Skeletal muscle cell (primary cell): ENCODE measurements at regions not wholly inside any gene's neighbourhood (a gene's known extent, or its start where the extent isn't known, plus 50 kb on each side); places are given as distances from the start of the nearest gene placed in this dataset.

Source experiments
- DNase-seq: peaks from one replicate; pipeline ENCODE4 v3.0.0-alpha.2; 2010; ENCODE audit warnings: low read depth
- H3K4me3 ChIP-seq: 2 replicates; pipeline ENCODE4 v1.5.1; 2011; ENCODE audit warnings: low read depth, mild to moderate bottlenecking, control low read depth, low read length, moderate library complexity

DNA sequence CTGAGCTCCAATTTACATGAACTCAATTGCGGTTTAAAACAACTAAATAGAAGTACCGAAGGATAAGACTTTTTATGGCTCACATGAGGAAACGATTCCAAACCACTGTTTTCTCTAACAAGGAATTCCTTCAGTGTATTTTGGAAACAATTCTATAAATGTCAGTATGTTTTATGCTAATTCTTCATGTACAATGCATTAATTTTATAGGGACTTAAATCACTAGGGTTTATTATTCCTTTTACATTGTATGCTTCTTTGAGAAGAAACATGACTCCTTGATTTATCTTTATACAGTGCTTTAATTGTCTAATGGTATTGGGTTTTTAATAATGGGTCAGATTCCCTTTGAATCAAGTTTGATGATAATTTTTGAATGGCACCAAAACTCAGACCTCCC is 566.8 kb downstream of the EPHA4 start:
- no peak overlapping the region for H3K4me3 ChIP-seq
- DNase-seq: no peak

DNA sequence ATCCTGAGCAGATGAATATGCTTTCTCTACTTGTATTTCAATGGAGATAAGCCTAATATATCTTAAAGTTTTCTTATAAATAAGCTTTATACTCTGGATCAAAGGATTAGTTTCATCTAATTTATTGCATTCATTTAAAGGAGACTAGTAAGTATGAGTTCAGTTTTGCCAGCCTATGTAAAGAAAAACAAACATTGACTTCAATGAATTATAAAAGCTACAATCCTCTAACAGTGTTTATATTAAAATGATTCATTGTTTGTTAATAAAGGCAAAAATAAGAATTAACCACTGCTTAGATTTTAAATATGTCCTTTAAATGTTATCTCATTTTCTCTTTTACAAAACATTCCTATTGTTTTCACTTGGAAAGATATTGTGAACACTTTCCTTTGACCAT is 566.0 kb downstream of the EPHA4 start:
- DNase-seq: no peak
- H3K4me3 ChIP-seq: no peak overlapping the region

DNA sequence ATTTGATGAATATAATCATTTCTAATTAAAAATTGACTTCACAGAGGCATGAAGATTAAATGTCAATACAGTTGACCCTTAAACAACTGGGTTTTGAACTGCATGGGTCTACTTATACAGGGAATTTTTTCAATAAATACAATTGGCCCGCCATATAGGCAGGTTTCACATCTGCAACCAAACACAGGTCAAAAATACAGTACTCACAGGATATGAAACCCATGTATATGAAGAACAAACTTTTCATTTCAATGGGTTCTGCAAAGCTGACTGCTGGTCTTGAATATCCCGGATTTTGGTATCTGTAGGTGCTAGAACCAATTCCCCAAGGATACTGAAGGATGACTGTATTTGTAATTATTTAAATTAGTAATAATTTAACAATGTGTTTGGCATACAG is 555.6 kb downstream of the EPHA4 start:
- no peak overlapping the region for H3K4me3 ChIP-seq
- DNase-seq: no peak

DNA sequence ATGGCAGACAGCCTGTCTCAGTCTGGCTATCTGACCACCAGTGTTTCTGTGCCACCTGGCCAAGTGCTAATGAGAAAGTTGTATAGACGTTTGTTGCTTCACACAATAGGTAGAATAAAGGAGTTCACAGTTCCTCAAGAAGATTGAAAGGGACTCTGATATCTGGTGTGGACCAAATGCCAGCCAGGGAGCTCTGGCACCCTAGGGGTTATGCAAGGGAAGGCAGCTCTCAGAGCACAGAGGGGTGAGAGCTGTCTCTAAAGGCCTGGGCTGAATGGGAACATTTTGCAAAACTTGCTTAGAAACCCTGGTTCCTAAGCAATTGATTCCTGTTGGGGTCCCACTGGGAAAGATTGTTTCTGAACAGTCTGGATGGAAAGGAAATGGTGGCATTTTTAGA is 553.8 kb downstream of the EPHA4 start:
- no peak for DNase-seq
- H3K4me3 ChIP-seq: no peak overlapping the region

DNA sequence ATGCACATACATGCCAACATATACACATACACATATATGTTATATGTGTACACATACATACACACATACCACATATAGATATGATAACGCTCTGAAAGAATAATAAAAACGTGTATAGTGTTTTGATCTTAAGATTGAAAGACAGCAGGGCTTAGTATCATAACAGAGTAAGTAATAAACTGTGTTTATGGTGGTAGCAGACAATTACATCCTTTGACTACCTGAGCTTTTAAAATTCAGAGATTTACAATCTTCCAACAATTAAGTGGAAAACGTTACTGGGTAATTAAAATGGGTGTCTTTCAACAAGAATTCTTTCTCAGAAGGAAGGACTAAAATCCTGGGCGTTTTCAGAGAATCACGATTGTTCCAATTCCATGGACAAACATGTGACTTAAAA is 552.4 kb downstream of the EPHA4 start:
- no peak overlapping the region for H3K4me3 ChIP-seq
- DNase-seq: no peak

DNA sequence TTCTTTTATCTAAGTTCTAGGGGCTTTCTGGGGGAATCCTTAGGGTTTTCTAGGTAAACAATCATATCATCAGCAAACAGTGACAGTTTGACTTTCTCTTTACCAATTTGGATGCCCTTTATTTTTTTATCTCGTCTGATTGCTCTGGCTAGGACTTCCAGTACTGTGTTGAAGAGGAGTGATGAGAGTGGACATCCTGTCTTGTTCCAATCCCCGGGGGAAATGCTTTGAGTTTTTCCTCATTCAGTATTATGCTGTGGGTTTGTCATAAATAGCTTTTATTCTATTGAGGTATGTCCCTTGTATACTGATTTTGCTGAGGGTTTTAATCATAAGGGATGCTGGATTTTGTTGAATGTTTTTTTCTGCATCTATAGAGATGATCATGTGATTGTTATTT is 549.5 kb downstream of the EPHA4 start:
- no peak overlapping the region for H3K4me3 ChIP-seq
- no peak for DNase-seq

DNA sequence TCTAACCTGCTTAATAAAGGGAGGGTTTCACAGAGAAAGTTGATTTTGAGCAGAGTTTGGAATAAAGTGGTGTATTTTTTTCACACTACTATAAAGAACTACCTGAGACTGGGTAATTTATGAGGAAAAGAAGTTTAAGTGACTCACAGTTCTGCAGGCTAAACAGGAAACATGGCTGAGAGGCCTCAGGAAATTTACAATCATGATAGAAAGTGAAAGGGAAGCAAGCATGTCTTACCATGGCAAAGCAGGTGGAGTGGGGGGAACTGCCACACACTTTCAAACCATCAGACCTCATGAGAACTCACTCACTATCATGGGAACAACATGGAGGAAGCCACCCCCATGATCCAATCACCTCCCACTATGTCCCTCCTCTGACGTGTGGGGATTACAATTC is 546.7 kb downstream of the EPHA4 start:
- DNase-seq: no peak

DNA sequence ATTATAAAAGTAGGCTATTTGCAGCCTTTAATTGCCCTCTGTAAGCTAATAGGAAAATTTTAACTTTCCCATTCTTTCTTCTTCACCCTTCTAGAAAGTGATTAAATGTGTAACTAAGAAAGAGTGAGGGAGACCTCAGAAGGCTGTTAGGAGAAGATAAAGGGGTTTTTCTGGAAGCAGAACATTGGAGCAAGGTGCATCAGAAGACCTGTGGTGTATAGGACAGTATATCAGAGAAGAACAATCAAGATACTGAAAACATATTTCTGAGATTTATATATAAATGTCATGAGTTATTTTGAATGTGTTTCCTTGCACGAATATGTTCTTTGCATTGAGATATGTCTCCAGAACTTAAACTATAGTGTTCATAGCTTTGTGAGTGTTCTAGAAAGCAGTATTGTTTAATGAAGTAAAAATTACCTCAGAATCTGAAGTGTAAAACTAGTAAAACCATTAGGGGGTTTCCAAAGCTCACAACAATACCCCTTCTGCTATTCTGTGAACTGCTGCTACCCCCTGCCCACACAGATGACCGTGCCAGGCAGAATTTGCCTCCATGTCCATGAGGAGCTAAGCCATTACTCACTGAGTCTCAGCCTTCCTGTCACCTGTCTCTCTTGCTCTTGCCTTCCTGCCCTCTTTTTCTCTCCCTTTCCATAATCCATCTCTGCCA is 537.9 kb downstream of the EPHA4 start:
- no peak overlapping the region for H3K4me3 ChIP-seq
- DNase-seq: no peak

More for the DNA sequence above, 546.7 kb downstream of the EPHA4 start:
- H3K4me3 ChIP-seq: no peak overlapping the region

DNA sequence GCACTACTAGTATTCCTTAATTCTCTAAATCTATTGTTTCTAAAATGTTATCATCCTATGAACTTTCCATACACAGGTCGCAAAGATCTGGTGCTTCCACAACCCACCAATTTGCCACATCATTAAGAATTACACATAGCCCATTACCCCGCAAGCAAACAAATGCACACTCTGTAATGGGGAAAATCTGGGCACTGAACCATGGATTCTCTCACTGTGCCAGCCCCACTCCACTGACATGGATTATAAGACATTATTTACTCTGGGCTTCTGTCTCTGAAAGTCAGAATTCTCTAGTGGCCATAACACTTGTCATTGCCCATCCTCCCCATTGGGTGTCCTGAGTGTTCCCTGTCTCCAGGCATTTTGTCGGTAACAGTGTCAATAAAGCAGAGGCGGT is 537.1 kb downstream of the EPHA4 start:
- H3K4me3 ChIP-seq: no peak overlapping the region
- DNase-seq: no peak

DNA sequence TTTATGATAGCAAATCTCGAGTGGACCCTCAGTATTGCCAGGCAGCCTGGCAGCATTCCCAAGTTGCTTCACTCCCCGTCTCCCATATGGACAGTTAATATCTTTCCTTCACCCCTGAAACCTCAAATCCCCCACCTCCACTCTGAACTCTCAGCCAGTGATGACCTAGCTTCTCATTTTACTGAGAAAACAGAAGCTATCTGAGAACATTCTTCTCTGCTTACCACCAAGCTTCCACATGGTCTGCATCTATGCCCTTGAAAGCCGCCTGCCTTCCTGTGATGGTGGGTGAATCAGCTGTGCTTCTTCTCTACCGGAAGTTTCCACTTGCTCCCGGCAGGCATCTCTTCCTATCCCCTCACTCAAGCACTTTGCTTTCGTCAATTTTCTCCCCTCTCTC is 529.2 kb downstream of the EPHA4 start:
- peak; percentile 7 for DNase-seq
- no peak overlapping the region for H3K4me3 ChIP-seq

DNA sequence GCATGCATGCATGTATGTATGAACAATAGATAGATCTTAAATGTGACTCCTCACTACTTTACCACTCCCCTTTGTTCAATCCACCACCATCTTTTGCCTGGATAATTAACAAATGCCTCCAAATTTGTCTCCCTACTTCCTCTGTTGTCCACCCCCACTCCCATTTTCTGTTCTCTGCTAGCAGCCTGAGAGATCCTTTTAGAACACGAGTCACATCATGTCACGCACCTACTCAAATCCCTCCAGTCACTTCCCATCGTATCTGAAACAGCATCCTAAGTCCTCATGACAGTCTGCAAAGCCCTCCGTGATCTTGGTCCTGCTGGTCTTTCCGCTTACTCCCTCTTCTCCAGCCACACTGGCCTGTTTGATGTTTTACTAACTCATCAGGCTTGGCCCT is 527.3 kb downstream of the EPHA4 start:
- no peak for DNase-seq
- H3K4me3 ChIP-seq: no peak overlapping the region

DNA sequence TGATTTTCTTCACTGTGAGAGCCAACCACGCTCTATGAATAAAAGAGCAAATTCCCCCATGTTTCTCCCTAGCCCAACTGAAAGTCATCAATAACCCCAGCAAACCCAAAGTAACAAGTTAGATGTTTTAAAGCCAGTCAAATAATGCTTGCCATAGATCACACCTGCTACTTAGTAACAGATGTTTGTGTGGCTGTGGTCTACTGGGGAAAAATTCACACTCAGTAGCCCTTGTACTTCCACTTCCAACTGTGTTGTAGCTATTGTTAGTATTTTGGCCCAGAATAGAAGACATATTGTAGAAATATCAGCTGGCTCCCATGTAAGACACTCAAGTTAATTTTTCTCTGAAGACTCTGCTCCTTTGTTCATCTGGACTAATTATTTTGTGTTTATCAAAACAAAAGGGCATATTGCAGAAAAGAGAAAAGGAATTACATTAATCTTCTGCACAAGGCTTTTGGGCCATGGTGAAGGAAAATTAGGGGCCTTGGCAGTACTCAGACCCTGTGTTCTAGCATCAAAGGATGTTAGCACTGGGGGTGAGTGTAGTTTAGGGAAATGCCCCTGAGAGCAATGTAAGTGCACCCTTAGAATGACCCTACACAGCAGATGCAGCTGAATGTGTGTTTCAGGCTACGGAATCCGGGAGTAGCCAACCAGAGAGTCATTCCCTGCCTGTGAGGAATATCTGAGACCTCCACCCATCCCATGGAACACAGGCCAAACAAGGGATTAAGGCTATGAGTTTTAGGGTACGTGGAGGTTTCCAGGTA is 521.9 kb downstream of the EPHA4 start:
- no peak overlapping the region for H3K4me3 ChIP-seq
- DNase-seq: peak; percentile 16

DNA sequence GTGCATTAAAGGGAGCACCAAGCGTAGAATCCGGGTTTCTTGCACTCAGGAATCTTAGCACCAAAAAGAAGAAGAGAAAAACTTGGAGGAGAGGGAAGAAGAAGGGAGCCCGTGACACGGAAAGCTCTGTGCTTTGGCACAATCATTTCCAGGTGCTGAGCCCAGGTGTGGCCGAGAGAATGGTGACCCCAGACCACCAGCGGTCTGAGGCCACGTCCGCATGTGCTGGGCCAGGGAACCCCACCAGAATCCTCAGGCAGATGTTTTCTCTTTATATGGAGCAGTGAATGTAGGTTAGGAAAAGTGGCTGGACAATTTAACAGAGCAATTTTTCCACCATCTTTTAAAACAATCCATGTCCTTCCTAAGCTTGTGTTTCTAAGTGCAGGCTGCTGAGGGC is 520.9 kb downstream of the EPHA4 start:
- H3K4me3 ChIP-seq: no peak overlapping the region
- no peak for DNase-seq

DNA sequence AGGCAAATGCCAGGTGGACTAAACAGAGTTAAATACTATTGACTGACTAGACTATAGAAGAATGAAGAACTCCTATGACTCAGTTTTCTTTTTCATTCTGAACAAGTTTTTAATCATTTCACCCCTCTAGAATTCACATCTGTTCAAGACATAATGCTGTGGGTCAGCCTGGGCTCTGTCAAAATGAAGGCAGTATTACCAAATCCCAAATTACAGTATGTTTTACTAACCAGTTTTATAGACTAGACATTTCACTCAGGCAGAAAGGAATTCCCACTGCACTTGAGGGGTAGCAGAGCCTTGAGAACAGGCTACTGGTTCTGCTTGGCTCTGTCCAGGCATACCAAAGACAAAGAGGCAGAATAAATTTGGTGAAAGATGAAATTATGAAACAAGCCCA is 511.7 kb downstream of the EPHA4 start:
- H3K4me3 ChIP-seq: no peak overlapping the region
- DNase-seq: peak; percentile 19

DNA sequence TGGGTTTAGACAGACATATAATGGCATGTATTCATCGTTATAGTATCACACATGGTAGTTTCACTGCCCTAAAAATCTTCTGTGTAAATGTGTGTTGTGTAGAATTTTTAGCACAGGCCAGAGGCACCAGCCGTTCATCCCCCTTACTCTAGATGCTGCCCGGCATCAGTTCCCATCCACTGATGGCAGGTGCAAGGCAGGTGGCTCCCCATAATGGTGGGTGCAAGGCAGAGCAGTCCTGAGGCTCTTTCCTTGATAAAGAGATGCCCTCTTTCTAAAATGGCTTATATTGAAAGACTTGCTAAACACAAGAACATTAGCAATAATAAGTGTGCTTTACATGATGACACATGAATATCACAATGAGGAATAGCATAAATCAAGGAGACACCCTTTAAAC is 508.5 kb downstream of the EPHA4 start:
- DNase-seq: no peak
- no peak overlapping the region for H3K4me3 ChIP-seq

DNA sequence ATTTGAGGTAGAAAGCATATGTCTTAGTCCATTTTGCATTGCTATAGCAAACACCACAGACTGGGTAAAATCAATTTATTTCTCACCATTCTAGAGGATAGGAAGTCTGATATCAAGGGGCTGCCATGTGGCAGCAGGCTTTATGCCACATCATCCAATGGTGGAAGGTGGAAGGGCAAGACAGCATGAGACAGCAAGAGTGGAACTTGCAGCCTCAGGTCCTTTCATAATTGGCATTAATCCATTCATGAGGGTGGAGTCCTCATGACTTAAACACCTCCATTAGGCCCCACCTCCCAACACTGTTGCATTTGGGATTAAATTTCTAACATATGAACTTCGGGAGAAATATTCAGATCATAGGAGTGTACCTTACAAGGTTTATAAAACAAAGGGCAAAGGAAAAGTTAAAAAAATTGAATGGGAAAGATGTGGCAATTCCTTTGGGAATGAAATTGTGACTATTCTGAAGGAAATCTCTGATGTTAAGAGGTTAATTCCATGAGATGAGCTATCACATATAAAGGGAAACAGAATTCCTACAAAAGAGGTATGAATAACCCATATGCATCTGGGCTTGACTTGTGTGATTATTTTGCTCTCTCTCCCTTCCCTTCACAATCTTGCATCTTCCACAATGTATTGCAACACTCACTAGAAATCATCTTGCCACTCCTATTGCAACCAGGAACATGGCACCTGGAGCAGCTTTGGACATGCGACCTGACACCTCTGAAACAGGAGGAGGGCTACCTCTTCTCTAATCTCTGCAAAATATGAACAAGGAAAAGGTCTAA is 507.8 kb downstream of the EPHA4 start:
- DNase-seq: no peak
- H3K4me3 ChIP-seq: no peak overlapping the region

DNA sequence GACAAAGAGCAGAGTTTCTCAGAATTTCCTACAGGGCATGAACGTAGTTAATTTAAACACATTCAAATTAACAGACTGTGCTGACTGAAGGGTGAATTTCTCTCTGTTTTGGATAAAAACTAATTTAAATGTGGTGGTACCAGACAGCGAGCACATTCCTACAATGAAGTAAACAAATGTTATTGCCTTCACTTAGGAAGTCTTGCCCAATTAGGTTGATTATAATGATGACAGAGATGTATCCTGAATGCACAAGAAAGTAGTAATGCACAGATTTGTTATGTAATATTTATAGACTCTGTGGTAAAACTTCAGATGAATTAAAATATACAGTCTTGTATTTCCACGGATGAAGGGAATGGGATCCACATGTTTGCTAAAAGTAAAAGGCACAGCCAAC is 507.2 kb downstream of the EPHA4 start:
- no peak overlapping the region for H3K4me3 ChIP-seq
- no peak for DNase-seq

DNA sequence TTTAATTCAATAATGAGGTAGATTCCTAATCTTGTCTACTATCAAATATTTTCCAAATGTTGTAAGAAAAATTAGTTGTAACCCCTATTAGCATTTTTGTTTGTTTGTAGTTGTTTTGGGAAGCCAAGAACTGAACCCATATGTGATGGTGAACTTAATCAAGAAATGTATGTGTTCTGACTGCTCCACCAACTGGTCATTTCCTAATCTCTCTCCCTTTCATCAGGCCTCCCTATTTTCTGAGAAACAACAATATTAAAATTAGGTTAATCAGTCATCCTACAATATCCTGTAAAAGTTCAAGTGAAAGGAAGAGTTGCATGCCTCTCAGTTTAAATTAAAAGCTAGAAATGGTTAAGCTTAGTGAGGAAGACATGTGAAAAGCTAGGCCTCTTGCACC is 504.0 kb downstream of the EPHA4 start:
- no peak overlapping the region for H3K4me3 ChIP-seq
- no peak for DNase-seq

DNA sequence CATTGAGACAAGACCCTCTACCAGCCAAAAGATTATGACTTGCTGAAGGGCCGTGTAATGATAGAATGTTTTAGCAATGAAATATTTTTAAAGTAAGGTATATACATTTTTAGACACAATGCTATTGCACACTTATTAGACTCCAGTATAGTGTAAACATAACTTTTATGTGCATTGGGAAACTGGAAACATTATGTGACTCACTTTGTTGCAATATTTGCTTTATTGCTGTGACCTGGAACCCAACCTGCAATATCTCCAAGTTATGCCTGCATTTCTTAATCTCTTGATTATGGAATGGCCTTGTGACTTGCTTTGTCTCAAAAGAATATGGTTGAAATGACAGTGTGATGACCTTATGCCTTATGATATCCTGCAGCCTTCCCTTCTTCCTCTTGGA is 502.0 kb downstream of the EPHA4 start:
- H3K4me3 ChIP-seq: no peak overlapping the region
- no peak for DNase-seq

DNA sequence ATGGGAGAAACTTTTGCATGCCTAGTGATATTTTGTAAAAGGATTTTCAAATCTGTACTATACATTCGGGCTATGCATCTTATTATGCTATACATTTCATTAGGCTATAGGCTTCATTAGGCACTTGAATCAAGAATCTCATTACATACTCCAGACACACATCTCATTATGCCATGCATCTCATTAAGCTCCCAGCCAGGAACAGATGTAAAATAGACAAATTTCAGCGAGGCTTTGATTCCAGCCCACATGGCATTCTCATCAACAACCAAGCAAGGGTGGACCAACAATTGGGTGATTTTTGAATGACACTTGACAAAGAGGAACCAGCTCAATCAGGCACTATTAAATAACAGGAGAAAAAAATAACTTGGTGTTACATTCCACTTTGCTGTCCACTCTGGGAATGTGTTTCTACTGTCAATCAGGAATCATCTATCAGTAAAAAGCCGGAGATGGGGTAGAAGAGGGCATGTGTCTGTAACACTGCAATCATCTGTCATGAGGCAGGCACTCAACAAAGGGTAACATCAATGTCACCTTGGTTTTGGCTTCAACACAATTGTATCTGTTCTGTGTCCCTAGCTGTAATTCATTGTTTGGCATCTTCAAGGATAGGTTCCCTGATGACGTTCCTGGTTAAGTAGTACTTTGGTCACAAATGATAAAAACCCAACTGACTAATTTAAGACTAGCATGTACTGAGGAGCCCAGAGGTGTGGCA is 498.6 kb downstream of the EPHA4 start:
- DNase-seq: no peak
- no peak overlapping the region for H3K4me3 ChIP-seq
